Glutamatergic neuron (in vitro differentiated cells): ENCODE measurements at regions not wholly inside any gene's neighbourhood (a gene's known extent, or its start where the extent isn't known, plus 50 kb on each side); places are given as distances from the start of the nearest gene placed in this dataset.

Source experiments
- DNase-seq: peaks from one replicate; pipeline ENCODE4 v3.0.0; 2022
- H3K27ac Mint-ChIP-seq: one replicate; pipeline ENCODE4 v1.8.0; 2020; ENCODE audit warnings: mild to moderate bottlenecking, mixed read lengths, inconsistent platforms; ENCODE audit not compliant: unreplicated experiment
- H3K27me3 Mint-ChIP-seq: one replicate; pipeline ENCODE4 v1.8.0; 2020; ENCODE audit warnings: mild to moderate bottlenecking, moderate library complexity, mixed read lengths, inconsistent platforms; ENCODE audit not compliant: unreplicated experiment
- H3K36me3 Mint-ChIP-seq: one replicate; pipeline ENCODE4 v1.8.0; 2020; ENCODE audit warnings: mild to moderate bottlenecking, mixed read lengths, inconsistent platforms; ENCODE audit not compliant: unreplicated experiment
- H3K4me1 Mint-ChIP-seq: one replicate; pipeline ENCODE4 v1.8.0; 2020; ENCODE audit warnings: mild to moderate bottlenecking, low read depth, mixed read lengths, inconsistent platforms; ENCODE audit not compliant: unreplicated experiment
- H3K4me3 Mint-ChIP-seq: one replicate; pipeline ENCODE4 v1.8.0; 2020; ENCODE audit warnings: mild to moderate bottlenecking, mixed read lengths, inconsistent platforms; ENCODE audit not compliant: unreplicated experiment
- H3K9me3 Mint-ChIP-seq: one replicate; pipeline ENCODE4 v1.8.0; 2020; ENCODE audit warnings: mild to moderate bottlenecking, moderate library complexity, mixed read lengths, inconsistent platforms; ENCODE audit not compliant: unreplicated experiment
- TF ChIP-seq, protein P1 (sequence below): fragments of 200-600 bp; sonication (generic); IDR thresholded peaks from one replicate; pipeline ENCODE4 v1.5.0; 2021; ENCODE audit not compliant: partially characterized antibody, unreplicated experiment

DNA sequence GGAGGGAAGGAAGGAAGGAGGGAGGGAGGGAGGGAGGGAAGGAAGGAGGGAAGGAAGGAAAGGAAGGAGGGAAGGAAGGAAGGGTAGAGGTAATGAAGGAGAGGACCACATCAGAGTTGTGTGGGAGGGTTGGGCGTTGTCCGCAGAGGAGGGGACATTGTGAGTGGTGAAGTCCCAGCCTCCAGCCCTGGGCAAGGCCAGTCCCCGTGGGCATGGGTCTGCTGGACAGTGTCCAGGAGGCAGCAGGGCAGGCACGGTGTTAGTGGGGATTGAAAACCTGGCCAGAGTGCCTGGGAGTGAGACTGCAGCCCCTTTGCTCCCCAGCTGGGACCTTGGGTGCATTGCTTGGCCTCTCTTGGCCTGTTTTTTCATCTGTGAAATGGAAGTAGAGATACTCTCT, 1462.3 kb downstream of the BRD1 start:
- no peaks in the 10 kb centered on the region for H3K36me3 Mint-ChIP-seq
- no peaks in the 10 kb centered on the region for H3K4me1 Mint-ChIP-seq
- TF ChIP-seq, protein P1, sequence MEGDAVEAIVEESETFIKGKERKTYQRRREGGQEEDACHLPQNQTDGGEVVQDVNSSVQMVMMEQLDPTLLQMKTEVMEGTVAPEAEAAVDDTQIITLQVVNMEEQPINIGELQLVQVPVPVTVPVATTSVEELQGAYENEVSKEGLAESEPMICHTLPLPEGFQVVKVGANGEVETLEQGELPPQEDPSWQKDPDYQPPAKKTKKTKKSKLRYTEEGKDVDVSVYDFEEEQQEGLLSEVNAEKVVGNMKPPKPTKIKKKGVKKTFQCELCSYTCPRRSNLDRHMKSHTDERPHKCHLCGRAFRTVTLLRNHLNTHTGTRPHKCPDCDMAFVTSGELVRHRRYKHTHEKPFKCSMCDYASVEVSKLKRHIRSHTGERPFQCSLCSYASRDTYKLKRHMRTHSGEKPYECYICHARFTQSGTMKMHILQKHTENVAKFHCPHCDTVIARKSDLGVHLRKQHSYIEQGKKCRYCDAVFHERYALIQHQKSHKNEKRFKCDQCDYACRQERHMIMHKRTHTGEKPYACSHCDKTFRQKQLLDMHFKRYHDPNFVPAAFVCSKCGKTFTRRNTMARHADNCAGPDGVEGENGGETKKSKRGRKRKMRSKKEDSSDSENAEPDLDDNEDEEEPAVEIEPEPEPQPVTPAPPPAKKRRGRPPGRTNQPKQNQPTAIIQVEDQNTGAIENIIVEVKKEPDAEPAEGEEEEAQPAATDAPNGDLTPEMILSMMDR = no peak
- DNase-seq = no peak
- H3K27ac Mint-ChIP-seq = no peak overlapping the region
- H3K9me3 Mint-ChIP-seq = peaks cover 7% of the 10 kb centered on the region
- H3K27me3 Mint-ChIP-seq = peaks cover 2% of the 10 kb centered on the region
- H3K4me3 Mint-ChIP-seq = no peak overlapping the region

- TF ChIP-seq, protein P1 = no peak
- Mint-ChIP-seq H3K9me3 (peaks cover 4% of the 10 kb centered on the region), H3K4me3 (no peak overlapping the region), H3K36me3 (no peaks in the 10 kb centered on the region), H3K27me3 (peaks cover 2% of the 10 kb centered on the region), H3K4me1 (no peaks in the 10 kb centered on the region), H3K27ac (no peak overlapping the region)
- DNase-seq = no peak
These were observed 1464.8 kb downstream of the BRD1 start for GRCh38 chr22:48362721-48363404.

DNA sequence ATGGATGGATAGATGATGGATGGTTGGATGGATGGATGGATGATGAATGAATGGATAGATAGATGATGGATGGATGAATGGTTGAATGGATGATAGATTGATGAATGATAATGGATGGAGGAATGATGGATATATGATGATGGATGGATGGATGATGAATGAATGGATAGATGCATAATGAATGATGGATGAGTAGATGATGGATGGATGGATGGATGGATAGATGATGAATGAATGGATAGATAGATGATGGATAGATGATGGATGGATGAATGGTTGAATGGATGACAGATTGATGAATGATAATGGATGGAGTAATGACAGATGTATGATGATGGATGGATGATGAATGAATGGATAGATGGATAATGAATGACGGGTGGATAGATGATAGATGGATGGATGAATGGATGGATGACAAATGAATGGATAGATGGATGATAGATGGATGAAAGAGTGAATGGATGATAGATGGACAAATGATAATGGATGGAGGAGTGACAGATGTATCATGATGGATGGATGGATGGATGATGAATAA, 1466.5 kb downstream of the BRD1 start:
- H3K27ac Mint-ChIP-seq = no peak overlapping the region
- peaks cover 5% of the 10 kb centered on the region for H3K36me3 Mint-ChIP-seq
- peaks cover 4% of the 10 kb centered on the region for H3K4me1 Mint-ChIP-seq
- DNase-seq = no peak
- TF ChIP-seq, protein P1 = no peak
- peaks cover 4% of the 10 kb centered on the region for H3K27me3 Mint-ChIP-seq
- peaks cover 9% of the 10 kb centered on the region for H3K9me3 Mint-ChIP-seq
- no peak overlapping the region for H3K4me3 Mint-ChIP-seq

GRCh38 chr22:48359613-48359965, 1468.1 kb downstream of the BRD1 start:
- H3K4me3 Mint-ChIP-seq = no peak overlapping the region
- peaks cover 1% of the 10 kb centered on the region for H3K27me3 Mint-ChIP-seq
- peaks cover 5% of the 10 kb centered on the region for H3K36me3 Mint-ChIP-seq
- H3K27ac Mint-ChIP-seq = no peak overlapping the region
- TF ChIP-seq, protein P1 = no peak
- no peak for DNase-seq
- H3K4me1 Mint-ChIP-seq = peaks cover 4% of the 10 kb centered on the region
- peaks cover 6% of the 10 kb centered on the region for H3K9me3 Mint-ChIP-seq

- peaks cover 5% of the 10 kb centered on the region for H3K36me3 Mint-ChIP-seq
- peaks cover 4% of the 10 kb centered on the region for H3K4me1 Mint-ChIP-seq
- H3K27me3 Mint-ChIP-seq = peaks cover 1% of the 10 kb centered on the region
- no peak overlapping the region for H3K4me3 Mint-ChIP-seq
- no peak for DNase-seq
- TF ChIP-seq, protein P1 = no peak
- H3K9me3 Mint-ChIP-seq = peaks cover 6% of the 10 kb centered on the region
- H3K27ac Mint-ChIP-seq = no peak overlapping the region
These were observed 1468.6 kb downstream of the BRD1 start for GRCh38 chr22:48358886-48359612.
